ENCODE measurements at regions not wholly inside any gene's neighbourhood (a gene's known extent, or its start where the extent isn't known, plus 50 kb on each side); places are given as distances from the start of the nearest gene placed in this dataset.

DNA sequence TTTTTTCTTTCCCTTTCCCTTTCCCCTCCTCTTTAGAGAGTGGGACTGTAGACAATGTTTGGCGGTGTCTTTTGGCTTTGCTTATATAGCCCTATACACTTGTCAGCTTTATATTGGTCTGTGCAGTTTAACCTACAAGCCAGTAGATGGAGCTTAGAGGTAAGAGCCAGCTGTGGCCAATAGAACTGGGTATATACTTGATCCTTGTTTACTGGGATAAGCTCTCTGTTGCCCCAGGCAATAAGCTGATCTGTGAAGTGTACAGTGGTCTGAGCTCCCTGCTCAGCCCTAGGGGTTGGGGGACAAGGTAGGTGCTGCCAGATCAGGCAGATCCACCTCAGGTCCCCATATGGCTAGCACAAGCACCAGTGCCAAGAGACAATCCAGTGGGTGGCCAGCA is 434.1 kb downstream of the NOVA1 start:
- DNase-seq: peak; percentile 52
- H2BK20ac ChIP-seq (ENCODE audit: low read depth, low read length, poor library complexity, severe bottlenecking): no peak overlapping the region
- TF ChIP-seq, protein P1, sequence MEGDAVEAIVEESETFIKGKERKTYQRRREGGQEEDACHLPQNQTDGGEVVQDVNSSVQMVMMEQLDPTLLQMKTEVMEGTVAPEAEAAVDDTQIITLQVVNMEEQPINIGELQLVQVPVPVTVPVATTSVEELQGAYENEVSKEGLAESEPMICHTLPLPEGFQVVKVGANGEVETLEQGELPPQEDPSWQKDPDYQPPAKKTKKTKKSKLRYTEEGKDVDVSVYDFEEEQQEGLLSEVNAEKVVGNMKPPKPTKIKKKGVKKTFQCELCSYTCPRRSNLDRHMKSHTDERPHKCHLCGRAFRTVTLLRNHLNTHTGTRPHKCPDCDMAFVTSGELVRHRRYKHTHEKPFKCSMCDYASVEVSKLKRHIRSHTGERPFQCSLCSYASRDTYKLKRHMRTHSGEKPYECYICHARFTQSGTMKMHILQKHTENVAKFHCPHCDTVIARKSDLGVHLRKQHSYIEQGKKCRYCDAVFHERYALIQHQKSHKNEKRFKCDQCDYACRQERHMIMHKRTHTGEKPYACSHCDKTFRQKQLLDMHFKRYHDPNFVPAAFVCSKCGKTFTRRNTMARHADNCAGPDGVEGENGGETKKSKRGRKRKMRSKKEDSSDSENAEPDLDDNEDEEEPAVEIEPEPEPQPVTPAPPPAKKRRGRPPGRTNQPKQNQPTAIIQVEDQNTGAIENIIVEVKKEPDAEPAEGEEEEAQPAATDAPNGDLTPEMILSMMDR (conservative IDR thresholded peaks at IDR 0.05): peak; percentile 71
- no peaks in the 10 kb centered on the region for H3K23me2 ChIP-seq (ENCODE audit: insufficient read length, low read depth, low read length, poor library complexity, severe bottlenecking)
- H2BK120ac ChIP-seq (ENCODE audit: low read depth, low read length, poor library complexity, severe bottlenecking): no peak overlapping the region
- no peak overlapping the region for H2BK5ac ChIP-seq (ENCODE audit: insufficient read length, low read length)
- H3K27ac ChIP-seq (ENCODE audit: insufficient read length, low read depth, low read length): no peak overlapping the region
- no peaks in the 10 kb centered on the region for H3K9me3 ChIP-seq (ENCODE audit: control insufficient read depth, low read depth, low read length)
- no peak overlapping the region for H3K18ac ChIP-seq (ENCODE audit: insufficient read length, low read depth, low read length)
- H3T11ph ChIP-seq (ENCODE audit: low read length): no peak overlapping the region
- Mint-ChIP-seq H3K4me1 (0 out of 4 replicates have a peak, but pooled peaks cover 0 to 3% of the 10 kb centered on the region in 2 experiments), H3K27ac (peak overlapping the region in 1 of 3 experiments; percentile 66; a peak in 2 of 7 replicates), H3K4me3 (no peak overlapping the region), H3K36me3 (ENCODE audit: insufficient read depth in 1 of 3, low read depth in 3 of 3) (no peaks in the 10 kb centered on the region; a peak in 1 of 7 replicates), H3K27me3 (ENCODE audit: low read depth) (no peaks in the 10 kb centered on the region), H3K9me3 (no peaks in the 10 kb centered on the region)
- no peak overlapping the region for H2AFZ ChIP-seq (ENCODE audit: low read length)
- no peaks in the 10 kb centered on the region for H3K79me2 ChIP-seq (ENCODE audit: insufficient read depth, low read length)
- H3K23ac ChIP-seq (ENCODE audit: insufficient read length, low read depth, low read length): no peak overlapping the region
- WGBS (ENCODE audit: extremely low coverage, insufficient read length, low lambda C conversion rate): no CpG with 5 or more reads among the region's 1 CpG
- no peaks in the 10 kb centered on the region for H4K20me1 ChIP-seq (ENCODE audit: control insufficient read depth, insufficient read depth, insufficient read length)
- H3K9ac ChIP-seq (ENCODE audit: extremely low read depth, insufficient read length, low read length): no peak overlapping the region
- H3K4me1 ChIP-seq (ENCODE audit: insufficient read depth, low read length): no peaks in the 10 kb centered on the region
- no peak overlapping the region for H2AK5ac ChIP-seq (ENCODE audit: insufficient read length, low read length)
- no peak overlapping the region for H3K14ac ChIP-seq (ENCODE audit: insufficient read depth, low read length)
- H4K5ac ChIP-seq (ENCODE audit: insufficient read length, low read depth, low read length): no peak overlapping the region
- no peak overlapping the region for H2BK12ac ChIP-seq (ENCODE audit: insufficient read length, low read depth, low read length)
- no peak overlapping the region for H3K4ac ChIP-seq (ENCODE audit: low read depth, low read length)
- H3K79me1 ChIP-seq (ENCODE audit: insufficient read depth, low read depth, low read length, poor library complexity, severe bottlenecking): no peaks in the 10 kb centered on the region
- H4K8ac ChIP-seq (replicated peaks; ENCODE audit: insufficient read length, low read depth, low read length): no peak overlapping the region
- H2BK15ac ChIP-seq (ENCODE audit: low read depth, low read length): no peak overlapping the region
- H4K91ac ChIP-seq (ENCODE audit: insufficient read length, low read depth, low read length): no peak overlapping the region
- no peak overlapping the region for H3K4me2 ChIP-seq (ENCODE audit: insufficient read depth, insufficient read length, low read length)
- no peak overlapping the region for H3K56ac ChIP-seq (ENCODE audit: insufficient read length, low read depth, low read length)
- no peaks in the 10 kb centered on the region for H3K27me3 ChIP-seq (ENCODE audit: insufficient read depth, low read length)

Measured in H9 (cell line).